HG03460 (cell line): ENCODE measurements at regions not wholly inside any gene's neighbourhood (a gene's known extent, or its start where the extent isn't known, plus 50 kb on each side); places are given as distances from the start of the nearest gene placed in this dataset.

ENCODE experiments used
- ATAC-seq: cut with Tn5 transposase; IDR thresholded peaks from one replicate; pipeline ENCODE4 v1.9.1; 2021; ENCODE audit not compliant: unreplicated experiment

- ATAC-seq = no peak
Measured at GRCh38 chr2:48104418-48104817, 198.1 kb upstream of the FBXO11 start.

GRCh38 chr2:48105848-48106247 is 199.6 kb upstream of the FBXO11 start:
- ATAC-seq = no peak

GRCh38 chr2:48107326-48107925 is 201.1 kb upstream of the FBXO11 start:
- ATAC-seq = no peak

GRCh38 chr2:48108455-48108854 is 202.2 kb upstream of the FBXO11 start:
- ATAC-seq = no peak

DNA sequence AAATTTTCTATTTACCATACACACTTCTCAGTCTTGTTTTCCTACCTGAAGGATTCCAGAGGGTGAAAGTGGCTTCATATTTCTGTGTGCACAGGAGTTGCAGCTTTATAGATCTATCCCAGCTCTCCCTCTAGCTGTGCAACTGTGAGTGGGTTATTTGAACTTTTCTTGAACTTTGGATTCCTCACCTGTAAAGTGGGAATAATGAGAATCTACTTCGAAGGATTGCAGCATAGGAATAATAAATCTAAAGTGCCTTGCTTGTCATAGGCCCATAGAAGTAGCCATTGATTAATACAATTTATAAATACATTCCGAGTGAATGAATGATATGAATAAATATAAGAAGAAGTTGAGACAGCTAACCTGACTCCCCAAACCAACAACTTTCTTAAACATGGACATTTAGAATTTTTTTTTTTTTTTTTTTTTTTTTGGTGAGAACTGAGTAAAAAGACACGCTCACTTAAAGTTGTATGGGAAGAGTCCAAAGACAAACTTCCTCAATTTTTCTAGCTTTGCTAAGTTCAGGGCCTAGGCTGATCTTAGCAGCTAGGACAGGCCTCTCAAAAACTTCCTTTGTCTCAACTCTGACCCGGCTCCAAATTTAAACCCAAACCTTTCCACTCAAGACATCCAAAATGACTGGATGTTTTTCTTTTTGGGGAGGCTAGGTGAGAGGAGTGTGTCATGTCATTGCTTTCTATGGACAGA is 203.3 kb upstream of the FBXO11 start:
- no peak for ATAC-seq

DNA sequence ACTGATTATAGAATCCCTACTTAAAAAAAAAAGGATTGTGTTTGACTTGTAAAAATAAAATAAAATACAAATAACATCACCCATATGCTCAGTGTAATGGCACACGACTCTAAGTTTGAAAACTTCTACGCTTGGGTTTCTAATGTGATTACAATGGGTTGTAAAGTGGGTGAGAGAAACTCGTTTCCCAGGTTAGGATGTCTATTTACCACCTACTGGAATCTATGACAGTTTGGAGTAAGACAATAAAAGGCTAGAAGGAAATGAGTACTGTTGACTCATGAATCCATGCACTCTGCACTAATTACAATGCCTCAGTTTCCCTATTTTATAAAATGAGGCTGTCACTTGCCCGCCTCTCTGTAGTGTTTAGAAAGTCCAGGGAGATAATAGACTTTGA is 204.0 kb upstream of the FOXN2 start:
- no peak for ATAC-seq

GRCh38 chr2:48112911-48113680 is 201.4 kb upstream of the FOXN2 start:
- no peak for ATAC-seq

- ATAC-seq = peak; percentile 28
Measured at GRCh38 chr2:48113767-48114166, 200.7 kb upstream of the FOXN2 start.

GRCh38 chr2:48114256-48114655 is 200.2 kb upstream of the FOXN2 start:
- peak; percentile 50 for ATAC-seq

DNA sequence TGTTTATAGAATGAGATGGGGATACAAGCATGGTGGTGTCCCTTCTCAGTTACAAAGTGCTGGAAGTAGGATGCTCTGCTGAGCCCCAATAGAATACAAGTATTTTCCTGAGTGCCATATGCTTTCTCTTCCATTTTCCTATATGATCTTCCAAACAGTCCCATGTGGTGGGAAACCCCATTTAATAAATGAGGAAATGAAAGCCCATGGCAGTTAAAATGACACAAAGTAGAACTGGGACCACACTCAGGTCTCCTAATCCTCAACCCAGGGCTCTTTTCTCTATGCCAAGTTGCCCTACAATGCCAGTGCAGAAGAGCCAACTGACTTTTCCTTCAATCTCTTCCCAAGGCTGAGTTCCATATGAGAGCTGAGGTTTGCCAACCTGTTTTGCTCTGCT is 198.0 kb upstream of the FOXN2 start:
- no peak for ATAC-seq

DNA sequence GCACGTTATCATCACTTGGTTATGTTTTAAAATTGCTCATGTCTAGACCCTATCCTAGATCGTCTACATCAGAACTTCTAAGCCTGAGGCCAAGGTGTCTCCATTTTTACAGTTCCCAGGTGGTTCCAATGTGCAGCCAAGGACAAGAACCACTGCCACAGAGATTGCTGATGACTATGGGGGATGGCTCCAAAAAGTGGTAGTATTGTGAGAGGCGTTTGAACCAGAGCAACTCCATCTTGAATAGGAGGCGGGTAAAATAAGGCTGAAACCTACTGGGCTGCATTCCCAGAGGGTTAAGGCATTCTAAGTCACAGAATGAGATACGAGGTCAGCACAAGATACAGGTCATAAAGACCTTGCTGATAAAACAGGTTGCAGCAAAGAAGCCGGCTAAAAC is 195.6 kb upstream of the FOXN2 start:
- ATAC-seq = no peak

GRCh38 chr2:48120112-48120511 is 194.4 kb upstream of the FOXN2 start:
- ATAC-seq = no peak

- ATAC-seq = no peak
Measured at GRCh38 chr2:48120759-48121242, 193.7 kb upstream of the FOXN2 start.

- ATAC-seq = no peak
Measured at GRCh38 chr2:48122166-48122565, 192.3 kb upstream of the FOXN2 start.

DNA sequence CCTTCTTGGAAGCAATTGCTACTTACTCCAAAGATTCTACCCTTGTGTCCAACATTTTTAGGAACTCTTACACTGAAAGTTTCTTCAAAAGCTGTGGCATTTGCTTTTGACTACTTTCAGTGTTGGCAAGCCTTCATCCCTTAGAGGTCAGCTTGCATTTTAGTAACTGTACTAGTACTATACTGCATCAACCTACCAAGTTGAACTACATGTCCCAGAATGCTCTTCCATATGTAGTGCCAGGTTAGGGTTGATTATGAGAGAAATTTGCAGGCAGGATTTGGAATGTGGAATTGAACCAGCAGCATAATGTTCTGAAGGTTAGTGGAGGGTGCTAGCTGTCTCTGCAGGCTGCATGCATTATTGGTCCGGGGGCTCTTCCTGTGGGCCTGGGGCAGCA is 189.9 kb upstream of the FOXN2 start:
- ATAC-seq = no peak

GRCh38 chr2:48126162-48126561 is 188.3 kb upstream of the FOXN2 start:
- ATAC-seq = no peak

- no peak for ATAC-seq
Measured at GRCh38 chr2:48127612-48128191, 186.8 kb upstream of the FOXN2 start.

GRCh38 chr2:48129293-48129950 is 185.1 kb upstream of the FOXN2 start:
- no peak for ATAC-seq

DNA sequence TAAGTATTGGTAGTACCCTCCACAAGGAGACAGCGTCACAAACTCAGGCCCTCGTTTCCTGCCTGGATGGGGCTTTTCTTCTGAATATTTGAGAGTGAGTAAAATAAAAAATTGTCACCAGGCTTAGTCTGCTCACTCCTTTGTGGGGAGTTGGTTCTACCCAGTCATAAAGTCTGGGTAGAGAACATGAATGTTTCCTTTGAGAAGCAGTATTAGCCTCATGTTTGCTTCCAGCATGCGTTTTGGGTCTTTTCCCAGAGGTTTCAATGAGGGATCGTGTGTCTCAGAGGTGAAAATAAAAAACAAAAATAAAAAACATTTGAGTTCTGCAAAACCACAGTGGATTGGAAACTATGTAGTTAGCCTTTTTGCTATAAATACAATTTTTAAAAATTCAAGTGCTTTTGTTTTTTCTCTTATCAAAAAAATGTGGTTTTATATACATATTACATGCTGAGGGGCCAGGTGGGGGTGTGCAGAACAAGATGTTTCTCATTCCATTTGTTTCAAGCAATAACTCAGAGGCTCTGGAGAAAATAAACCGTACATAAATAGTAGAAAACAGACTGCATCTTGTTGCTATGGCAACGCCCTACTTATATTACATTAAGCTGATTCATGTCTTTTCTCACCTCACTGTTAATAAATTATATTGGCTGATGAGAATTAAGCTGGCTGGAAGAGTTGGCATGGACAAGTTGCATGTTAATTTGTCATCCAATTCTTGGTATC is 182.8 kb upstream of the FOXN2 start:
- no peak for ATAC-seq

GRCh38 chr2:48132271-48132625 is 182.2 kb upstream of the FOXN2 start:
- no peak for ATAC-seq

GRCh38 chr2:48134704-48135103 is 179.8 kb upstream of the FOXN2 start:
- ATAC-seq = no peak
